NCI-H2081 (cell line): ENCODE measurements at regions not wholly inside any gene's neighbourhood (a gene's known extent, or its start where the extent isn't known, plus 50 kb on each side); places are given as distances from the start of the nearest gene placed in this dataset.
A peak's percentile ranks its signal among the peaks of the same experiment; 100 is the strongest.
"Not testable (repeated sequence)": the region's sequence is repeated elsewhere in the genome, so short reads cannot be mapped to it uniquely, and the experiment has no call there.

Source experiments
- DNase-seq, 2 experiments: peaks; one replicate each; lab custom pipeline; 2025; lab: John Stamatoyannopoulos, UW

- no peak for DNase-seq
Measured at GRCh38 chr11:15657264-15657663, 542.5 kb downstream of the INSC start.

GRCh38 chr11:15660496-15660895, 545.8 kb downstream of the INSC start:
- no peak for DNase-seq

- DNase-seq, result no peak
Measured at GRCh38 chr11:15662285-15662684, 547.6 kb downstream of the INSC start.

GRCh38 chr11:15663777-15664218, 549.1 kb downstream of the INSC start:
- DNase-seq, result peak in 1 of 2 experiments; percentile 40

GRCh38 chr11:15665368-15665871, 550.7 kb downstream of the INSC start:
- DNase-seq, result no peak

GRCh38 chr11:15667127-15667725, 552.5 kb downstream of the INSC start:
- DNase-seq, result no peak

- no peak for DNase-seq
Measured at GRCh38 chr11:15668718-15669117, 554.0 kb downstream of the INSC start.

GRCh38 chr11:15670520-15671070, 555.9 kb downstream of the INSC start:
- no peak for DNase-seq

- DNase-seq, result no peak
Measured at GRCh38 chr11:15671216-15671615, 556.5 kb downstream of the INSC start.

- no peak for DNase-seq
Measured at GRCh38 chr11:15672825-15673224, 558.1 kb downstream of the INSC start.

- peak in 1 of 2 experiments; percentile 27 for DNase-seq
Measured at GRCh38 chr11:15673408-15673831, 558.7 kb downstream of the INSC start.

- DNase-seq, result no peak
Measured at GRCh38 chr11:15674756-15675155, 560.0 kb downstream of the INSC start.

- no peak for DNase-seq
Measured at GRCh38 chr11:15675683-15676082, 561.0 kb downstream of the INSC start.

GRCh38 chr11:15677181-15677580, 562.5 kb downstream of the INSC start:
- DNase-seq, result no peak

GRCh38 chr11:15683528-15683927, 568.8 kb downstream of the INSC start:
- no peak for DNase-seq

GRCh38 chr11:15685306-15685705, 570.6 kb downstream of the INSC start:
- no peak for DNase-seq

- DNase-seq, result not testable (repeated sequence)
Measured at GRCh38 chr11:15686259-15686658, 571.5 kb downstream of the INSC start.

- DNase-seq, result no peak
Measured at GRCh38 chr11:15687342-15687741, 572.6 kb downstream of the INSC start.

GRCh38 chr11:15688351-15688792, 573.6 kb downstream of the INSC start:
- DNase-seq, result no peak

- no peak for DNase-seq
Measured at GRCh38 chr11:15690320-15690719, 575.6 kb downstream of the INSC start.

- no peak for DNase-seq
Measured at GRCh38 chr11:15692739-15693138, 578.0 kb downstream of the INSC start.

- DNase-seq, result no peak
Measured at GRCh38 chr11:15695096-15695721, 580.5 kb downstream of the INSC start.

GRCh38 chr11:15696069-15696468, 581.3 kb downstream of the INSC start:
- no peak for DNase-seq
